HG02870 (cell line): ENCODE measurements at regions not wholly inside any gene's neighbourhood (a gene's known extent, or its start where the extent isn't known, plus 50 kb on each side); places are given as distances from the start of the nearest gene placed in this dataset.

Experiments used
- ATAC-seq: cut with Tn5 transposase; IDR thresholded peaks from one replicate; pipeline ENCODE4 v1.9.1; 2021; ENCODE audit warnings: mild to moderate bottlenecking, moderate library complexity; ENCODE audit not compliant: unreplicated experiment

DNA sequence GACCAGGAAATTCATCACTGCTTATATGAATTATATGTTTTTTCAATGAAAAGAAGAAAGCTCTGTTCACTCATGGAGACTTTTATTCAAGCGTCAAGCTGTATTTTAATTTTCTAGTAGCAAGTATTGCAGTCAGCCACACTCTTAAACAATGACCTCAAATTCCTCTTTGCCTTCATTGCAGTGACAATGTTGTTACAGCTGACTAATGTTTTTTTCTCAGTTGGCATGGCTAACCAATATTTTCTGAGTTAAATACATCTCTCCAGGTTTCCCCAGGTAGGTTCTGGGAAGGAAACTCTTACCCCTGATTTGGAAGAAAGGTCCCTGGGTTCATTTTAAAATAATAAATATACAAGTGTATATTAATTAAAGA, 241.5 kb downstream of the WDR11 start:
- ATAC-seq, result no peak

DNA sequence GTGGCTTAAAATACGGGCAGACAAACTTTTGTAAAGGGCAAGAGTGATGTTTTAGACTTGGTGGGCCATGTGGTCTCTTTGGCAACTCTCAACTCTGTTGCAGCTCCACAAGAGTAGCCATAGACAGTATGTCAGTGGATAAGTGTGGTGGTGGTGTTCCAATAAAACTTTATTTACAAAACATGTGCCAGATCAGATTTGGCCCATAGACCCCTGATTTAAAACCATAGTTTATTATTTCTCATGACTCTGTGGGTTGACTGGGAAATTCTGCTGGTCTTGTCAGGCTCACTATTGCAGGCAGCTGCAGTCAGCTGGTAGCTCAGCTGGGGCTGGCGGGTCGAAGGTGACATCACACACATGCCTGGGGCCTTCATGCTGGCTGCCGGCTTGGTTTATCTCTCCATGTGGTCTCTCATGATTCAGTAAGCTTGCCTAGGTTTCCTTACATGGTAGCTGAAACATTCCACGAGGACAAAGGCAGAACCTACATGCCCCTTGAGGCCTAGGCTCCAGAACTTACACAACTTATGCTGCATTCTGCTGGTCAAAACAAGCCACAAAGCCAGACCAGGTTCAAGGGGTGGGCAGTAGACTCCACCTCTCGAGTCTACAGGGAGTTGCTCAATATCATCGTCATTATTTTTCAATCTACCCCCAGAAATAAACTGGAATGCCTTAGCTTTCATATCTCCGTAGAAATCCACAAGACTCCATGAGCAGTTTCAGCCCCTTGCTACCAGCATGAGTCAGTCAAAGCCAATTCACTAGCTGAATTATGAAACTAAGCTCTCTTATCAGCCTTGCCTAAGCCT, 245.7 kb downstream of the WDR11 start:
- ATAC-seq, result no peak

- ATAC-seq, result no peak
Observed at GRCh38 chr10:121098211-121098610, 247.0 kb downstream of the WDR11 start.

GRCh38 chr10:121098751-121099150, 247.6 kb downstream of the WDR11 start:
- ATAC-seq, result no peak

DNA sequence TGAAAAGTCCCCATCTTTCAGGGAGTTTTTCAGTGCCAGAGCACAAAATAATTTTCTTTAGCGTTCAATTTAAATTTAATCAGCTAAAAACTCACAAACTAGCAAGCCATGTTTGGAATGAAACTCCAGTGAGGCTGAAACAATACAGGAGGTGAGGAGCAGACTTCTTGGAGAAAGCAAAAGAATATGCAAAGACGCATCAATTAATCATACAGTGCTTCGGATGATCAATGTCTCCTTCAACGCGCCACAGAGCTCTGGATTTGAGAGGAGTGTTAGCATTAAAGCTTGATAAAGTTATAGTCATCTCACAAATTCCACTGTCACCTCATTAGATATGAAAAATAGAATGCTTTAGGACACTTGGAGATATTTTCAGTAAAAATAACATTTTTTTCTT, 248.0 kb downstream of the WDR11 start:
- ATAC-seq, result no peak

GRCh38 chr10:121099592-121099991, 248.4 kb downstream of the WDR11 start:
- ATAC-seq, result no peak

DNA sequence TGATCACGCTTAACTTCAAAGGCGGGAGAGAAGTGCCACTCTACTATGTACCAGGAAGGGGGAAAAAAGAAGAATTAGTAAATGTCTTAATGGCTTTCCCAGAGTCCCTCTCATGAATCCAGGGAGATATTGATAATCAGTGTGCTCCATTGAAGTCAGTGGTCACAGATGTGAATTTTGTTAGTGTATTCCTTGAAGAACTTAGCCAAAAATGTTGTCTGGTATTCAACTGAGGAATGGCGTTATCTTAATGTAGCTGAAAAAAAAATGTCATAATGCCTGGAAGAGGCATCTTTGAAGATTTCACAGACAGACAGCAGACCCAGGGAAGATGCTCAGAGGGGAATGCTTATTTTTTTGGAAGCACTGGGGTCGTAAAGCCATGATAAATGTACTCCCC, 250.4 kb downstream of the WDR11 start:
- ATAC-seq, result no peak

GRCh38 chr10:121102706-121103105, 251.5 kb downstream of the WDR11 start:
- no peak for ATAC-seq

DNA sequence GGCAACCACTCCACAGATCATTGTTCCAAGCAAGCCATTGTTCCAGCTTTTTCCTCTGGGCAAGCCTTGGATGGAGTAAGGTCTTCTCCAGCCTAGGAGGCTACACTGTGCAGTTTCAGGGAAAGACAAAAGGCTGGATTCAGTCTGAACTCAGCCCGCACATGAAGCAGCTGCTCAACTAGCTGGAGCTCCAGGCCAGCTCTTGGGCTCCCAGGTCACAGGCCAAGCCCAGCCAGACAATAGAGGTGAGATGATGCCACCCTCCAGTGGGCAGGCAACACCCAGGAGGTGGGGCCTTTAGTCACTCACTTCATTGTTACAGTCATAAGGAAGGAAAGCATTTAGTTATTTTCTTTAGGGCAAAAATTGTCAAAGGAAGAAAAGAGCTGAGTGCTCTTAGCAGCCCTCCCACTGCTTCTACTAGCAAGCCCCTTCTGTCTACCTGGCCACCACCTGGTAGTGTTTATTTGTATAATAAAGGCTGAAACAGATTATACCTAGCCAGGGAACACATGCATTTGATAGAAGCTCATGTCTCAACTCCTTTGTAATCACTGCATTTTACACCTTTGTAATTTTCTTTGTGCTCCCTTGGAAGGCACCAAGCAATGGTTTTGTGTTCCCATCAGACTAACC, 253.4 kb downstream of the WDR11 start:
- no peak for ATAC-seq

- no peak for ATAC-seq
Observed at GRCh38 chr10:121106611-121107010, 255.4 kb downstream of the WDR11 start.

GRCh38 chr10:121108051-121108450, 256.9 kb downstream of the WDR11 start:
- no peak for ATAC-seq

- ATAC-seq, result no peak
Observed at GRCh38 chr10:121110369-121110768, 259.2 kb downstream of the WDR11 start.

- no peak for ATAC-seq
Observed at GRCh38 chr10:121112136-121112535, 261.0 kb downstream of the WDR11 start.

DNA sequence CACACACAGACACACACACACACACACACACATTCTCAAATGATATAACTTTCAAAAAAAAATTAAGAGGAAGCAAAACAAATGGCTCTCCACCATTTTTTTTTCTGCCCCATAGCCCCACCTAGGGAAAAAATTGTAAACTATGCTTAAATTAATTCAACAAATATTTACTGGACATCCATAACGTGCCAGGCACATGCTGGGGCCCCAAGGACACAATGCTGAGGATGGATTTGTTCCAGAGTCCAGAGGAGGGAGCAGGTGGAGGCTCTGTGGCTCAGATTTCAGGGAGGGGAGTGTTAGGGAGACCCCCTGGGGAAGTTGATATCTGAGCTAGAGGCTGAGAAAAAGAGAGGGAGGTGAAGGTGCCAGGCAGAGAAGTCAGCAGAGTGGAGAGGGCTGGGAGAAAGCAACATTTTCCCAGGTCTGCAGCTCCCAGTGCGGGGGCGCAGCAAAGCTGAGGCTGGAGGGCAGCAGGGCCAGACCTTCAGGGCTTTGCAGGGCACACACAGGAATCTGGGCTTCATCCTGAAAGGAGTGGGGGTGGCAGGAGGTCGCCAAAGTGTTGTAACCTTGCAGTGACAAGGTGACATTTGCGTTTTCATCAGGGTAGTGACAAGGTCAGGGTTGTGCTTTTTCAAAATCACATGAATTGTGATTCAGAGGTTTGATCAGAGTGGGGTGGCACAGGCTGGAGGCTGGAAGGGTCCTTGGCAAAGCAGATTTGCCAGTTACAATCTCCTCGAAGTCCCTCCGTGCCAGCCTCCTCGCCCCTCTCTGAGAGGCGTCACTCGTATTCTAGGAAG, 261.6 kb downstream of the WDR11 start:
- ATAC-seq, result no peak

GRCh38 chr10:121113385-121113696, 262.2 kb downstream of the WDR11 start:
- ATAC-seq, result no peak

DNA sequence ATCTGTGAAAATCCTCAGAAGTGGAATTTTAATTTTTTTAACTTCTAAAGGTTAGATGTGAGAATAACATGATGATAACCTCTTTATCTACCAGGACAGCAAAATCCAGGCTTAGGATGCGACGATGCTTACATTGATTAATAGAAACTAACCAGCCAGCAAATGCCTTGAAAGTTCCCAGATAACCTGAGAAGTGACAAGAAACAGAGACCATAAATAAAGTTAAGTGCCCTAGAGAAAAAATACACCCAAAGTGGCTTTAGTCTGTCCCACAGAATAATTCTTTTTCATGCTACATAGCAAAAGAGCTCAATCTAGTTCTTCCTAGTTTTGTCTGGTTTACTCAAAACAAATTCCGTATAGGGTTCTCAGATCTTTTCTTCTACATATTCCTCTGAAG, 262.7 kb downstream of the WDR11 start:
- ATAC-seq, result no peak

DNA sequence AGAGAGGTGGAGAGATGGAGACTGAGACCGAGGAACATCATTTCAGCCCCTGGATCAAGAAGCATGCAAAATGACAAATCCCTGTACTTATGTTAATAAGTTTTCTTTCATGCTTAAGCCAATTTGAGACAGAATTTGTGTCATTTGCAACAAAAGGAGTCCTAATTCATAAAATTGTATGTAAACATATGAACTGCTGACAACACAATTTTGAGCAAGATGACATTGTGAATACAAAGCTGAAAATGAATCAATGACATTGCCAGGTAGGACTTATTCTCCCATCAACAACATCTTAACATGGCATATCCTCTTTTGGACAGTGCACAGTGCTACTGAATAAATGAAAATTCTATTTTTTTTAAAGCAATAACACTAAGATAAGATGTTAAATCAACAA, 264.0 kb downstream of the WDR11 start:
- ATAC-seq, result no peak

- ATAC-seq, result no peak
Observed at GRCh38 chr10:121121462-121121861, 270.3 kb downstream of the WDR11 start.

- no peak for ATAC-seq
Observed at GRCh38 chr10:121127151-121127906, 276.2 kb downstream of the WDR11 start.

GRCh38 chr10:121128164-121128563, 277.0 kb downstream of the WDR11 start:
- ATAC-seq, result no peak

GRCh38 chr10:121129266-121129665, 278.1 kb downstream of the WDR11 start:
- no peak for ATAC-seq
